OCI-LY7 (cell line): ENCODE measurements at regions not wholly inside any gene's neighbourhood (a gene's known extent, or its start where the extent isn't known, plus 50 kb on each side); places are given as distances from the start of the nearest gene placed in this dataset.

ENCODE experiments used
- CTCF ChIP-seq: fragments of 200-600 bp; sonication (generic); conservative IDR thresholded peaks from 2 replicates; pipeline ENCODE4 v1.5.1; 2014; ENCODE audit warnings: mild to moderate bottlenecking, antibody characterized with exemption, low read length, moderate library complexity, mixed read lengths
- EZH2phosphoT487 ChIP-seq: fragments of 200-600 bp; sonication (generic); IDR thresholded peaks from 2 replicates; pipeline ENCODE4 v1.6.1; 2018; ENCODE audit warnings: low read depth, borderline replicate concordance, mild to moderate bottlenecking, mixed run types, antibody characterized with exemption, low read length, moderate library complexity, mixed read lengths

- TF ChIP-seq CTCF, result no peak
- TF ChIP-seq EZH2phosphoT487, result no peak
These were observed 62.2 kb upstream of the BMP2 start for GRCh38 chr20:6705106-6705766.
